ENCODE measurements at regions not wholly inside any gene's neighbourhood (a gene's known extent, or its start where the extent isn't known, plus 50 kb on each side); places are given as distances from the start of the nearest gene placed in this dataset.

DNA sequence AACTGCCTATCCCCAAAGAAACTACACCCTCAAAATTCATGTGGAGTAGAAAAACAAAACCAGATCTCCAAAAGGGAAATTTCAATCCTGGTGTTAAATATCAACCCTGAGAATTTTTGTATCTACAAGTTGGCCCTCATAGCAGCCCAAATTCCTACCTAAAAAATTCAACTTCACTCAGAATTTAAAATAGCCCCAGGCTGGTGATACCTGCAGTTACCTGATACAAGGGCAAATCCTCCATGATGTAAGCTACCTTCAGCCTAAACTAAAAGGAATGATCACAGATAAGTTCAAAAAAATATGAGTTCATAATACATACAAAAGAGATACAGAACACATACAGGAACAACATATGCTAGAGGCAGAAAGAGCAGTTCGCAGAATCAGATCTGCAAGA, 138.4 kb downstream of the HNRNPD start:
- CTCF ChIA-PET, result no interaction called here
- no peak for TF ChIP-seq FOXK2 (IDR thresholded peaks at IDR 0.05)
- no peak for TF ChIP-seq LEF1 (IDR thresholded peaks at IDR 0.05; ENCODE audit: borderline replicate concordance)
- TF ChIP-seq ARNT (IDR thresholded peaks at IDR 0.05), result no peak
- TF ChIP-seq ELF4 (IDR thresholded peaks at IDR 0.05), result no peak
- TF ChIP-seq TARDBP (IDR thresholded peaks at IDR 0.05), result no peak
- no peak for TF ChIP-seq HDGF (IDR thresholded peaks at IDR 0.05; ENCODE audit: borderline replicate concordance)
- no peak for TF ChIP-seq FOXA1 (IDR thresholded peaks at IDR 0.05)
- TF ChIP-seq BHLHE40 (IDR thresholded peaks at IDR 0.05; ENCODE audit: borderline replicate concordance), result no peak
- POLR2A ChIA-PET, result no interaction called here
- no peak for DNase-seq (ENCODE audit: extremely low spot score)

GRCh38 chr4:82232891-82233290, 140.9 kb downstream of the HNRNPD start:
- no peak for DNase-seq (ENCODE audit: extremely low spot score)
- POLR2A ChIA-PET, result no interaction called here
- CTCF ChIA-PET, result no interaction called here
- TF ChIP-seq ZNF384 (IDR thresholded peaks at IDR 0.05) (no peak), FOXK2 (IDR thresholded peaks at IDR 0.05) (no peak), CTBP1 (IDR thresholded peaks at IDR 0.05; ENCODE audit: borderline replicate concordance) (no peak)
- TF ChIP-seq, protein P1, sequence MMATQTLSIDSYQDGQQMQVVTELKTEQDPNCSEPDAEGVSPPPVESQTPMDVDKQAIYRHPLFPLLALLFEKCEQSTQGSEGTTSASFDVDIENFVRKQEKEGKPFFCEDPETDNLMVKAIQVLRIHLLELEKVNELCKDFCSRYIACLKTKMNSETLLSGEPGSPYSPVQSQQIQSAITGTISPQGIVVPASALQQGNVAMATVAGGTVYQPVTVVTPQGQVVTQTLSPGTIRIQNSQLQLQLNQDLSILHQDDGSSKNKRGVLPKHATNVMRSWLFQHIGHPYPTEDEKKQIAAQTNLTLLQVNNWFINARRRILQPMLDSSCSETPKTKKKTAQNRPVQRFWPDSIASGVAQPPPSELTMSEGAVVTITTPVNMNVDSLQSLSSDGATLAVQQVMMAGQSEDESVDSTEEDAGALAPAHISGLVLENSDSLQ (IDR thresholded peaks at IDR 0.05), result no peak

GRCh38 chr4:82231806-82232205, 142.0 kb downstream of the HNRNPD start:
- CTCF ChIA-PET, result no interaction called here
- POLR2A ChIA-PET, result no interaction called here

GRCh38 chr4:82230306-82230705, 143.5 kb downstream of the HNRNPD start:
- no peak for DNase-seq (ENCODE audit: extremely low spot score)
- ChIA-PET POLR2A (no interaction called here), CTCF (no interaction called here)
- TF ChIP-seq HDGF (IDR thresholded peaks at IDR 0.05; ENCODE audit: borderline replicate concordance) (no peak), ARNT (IDR thresholded peaks at IDR 0.05) (no peak), BHLHE40 (IDR thresholded peaks at IDR 0.05; ENCODE audit: borderline replicate concordance) (no peak), CTBP1 (IDR thresholded peaks at IDR 0.05; ENCODE audit: borderline replicate concordance) (no peak), FOXM1 (IDR thresholded peaks at IDR 0.05; ENCODE audit: borderline replicate concordance) (no peak), FOXK2 (IDR thresholded peaks at IDR 0.05) (no peak), ELF4 (IDR thresholded peaks at IDR 0.05) (no peak), NFRKB (IDR thresholded peaks at IDR 0.05) (no peak), SP1 (IDR thresholded peaks at IDR 0.05) (no peak), SUZ12 (IDR thresholded peaks at IDR 0.05) (no peak), L3MBTL2 (conservative IDR thresholded peaks at IDR 0.05) (no peak)
- TF ChIP-seq, protein P1 (IDR thresholded peaks at IDR 0.05), result no peak

More at GRCh38 chr4:82231806-82232205, 142.0 kb downstream of the HNRNPD start:
- TF ChIP-seq FOXK2 (IDR thresholded peaks at IDR 0.05), result no peak
- no peak for DNase-seq (ENCODE audit: extremely low spot score)

DNA sequence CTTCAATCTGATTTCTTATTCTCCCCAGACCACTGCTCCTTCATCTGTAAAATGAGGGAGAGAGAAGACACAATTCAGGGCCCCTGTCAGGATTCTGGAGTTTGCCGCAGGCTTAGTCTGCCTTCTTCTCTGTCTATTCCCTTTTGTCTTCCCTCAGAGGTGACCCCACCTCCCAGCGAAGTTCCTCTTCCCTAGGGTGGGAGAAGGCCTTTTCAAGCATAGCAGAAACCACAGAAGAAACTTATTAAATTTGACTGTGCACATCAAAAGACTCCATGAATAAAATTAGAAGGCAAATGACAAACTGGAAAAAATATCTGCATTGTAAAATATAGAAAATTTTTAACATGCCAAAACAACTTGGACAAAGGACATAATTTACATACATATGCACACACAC, 148.8 kb downstream of the HNRNPD start:
- CTCF ChIA-PET, result no interaction called here
- POLR2A ChIA-PET, result no interaction called here
- no peak for DNase-seq (ENCODE audit: extremely low spot score)
- no peak for TF ChIP-seq BHLHE40 (IDR thresholded peaks at IDR 0.05; ENCODE audit: borderline replicate concordance)
- no peak for TF ChIP-seq TARDBP (IDR thresholded peaks at IDR 0.05)
- TF ChIP-seq FOXM1 (IDR thresholded peaks at IDR 0.05; ENCODE audit: borderline replicate concordance), result no peak
- TF ChIP-seq ARNT (IDR thresholded peaks at IDR 0.05), result no peak
- no peak for TF ChIP-seq SUZ12 (IDR thresholded peaks at IDR 0.05)
- TF ChIP-seq HDGF (IDR thresholded peaks at IDR 0.05; ENCODE audit: borderline replicate concordance), result no peak
- TF ChIP-seq, protein P1 (IDR thresholded peaks at IDR 0.05), result no peak
- TF ChIP-seq FOXA1 (IDR thresholded peaks at IDR 0.05), result no peak
- no peak for TF ChIP-seq SP1 (IDR thresholded peaks at IDR 0.05)
- TF ChIP-seq ZNF384 (IDR thresholded peaks at IDR 0.05), result no peak
- no peak for TF ChIP-seq LEF1 (IDR thresholded peaks at IDR 0.05; ENCODE audit: borderline replicate concordance)
- no peak for TF ChIP-seq NFRKB (IDR thresholded peaks at IDR 0.05)
- TF ChIP-seq L3MBTL2 (conservative IDR thresholded peaks at IDR 0.05), result no peak
- no peak for TF ChIP-seq ELF4 (IDR thresholded peaks at IDR 0.05)
- no peak for TF ChIP-seq FOXK2 (IDR thresholded peaks at IDR 0.05)
- no peak for TF ChIP-seq CTBP1 (IDR thresholded peaks at IDR 0.05; ENCODE audit: borderline replicate concordance)

DNA sequence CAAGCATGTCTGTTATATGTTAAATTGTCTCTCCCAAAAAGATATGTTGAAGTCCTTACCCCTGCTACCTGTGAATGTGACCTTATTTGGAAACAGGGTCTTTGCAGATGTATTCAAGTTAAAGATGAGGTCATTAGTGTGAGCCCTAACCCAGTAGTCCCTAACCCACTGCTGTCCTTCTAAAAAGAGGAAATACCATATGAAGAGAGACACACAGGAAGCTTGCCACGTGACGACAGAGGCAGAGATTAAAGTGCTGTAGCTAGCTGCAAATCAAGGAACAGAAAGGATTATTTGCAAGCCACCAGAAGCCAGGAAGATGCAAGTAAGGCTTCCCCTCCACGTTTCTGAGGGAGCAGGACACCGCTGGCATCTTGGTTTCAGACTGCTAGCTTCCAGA, 150.1 kb downstream of the HNRNPD start:
- ChIA-PET CTCF (no interaction called here), POLR2A (no interaction called here)
- TF ChIP-seq ELF4 (IDR thresholded peaks at IDR 0.05) (no peak), L3MBTL2 (conservative IDR thresholded peaks at IDR 0.05) (no peak), NFRKB (IDR thresholded peaks at IDR 0.05) (no peak), ZNF384 (IDR thresholded peaks at IDR 0.05) (no peak), SP1 (IDR thresholded peaks at IDR 0.05) (no peak), TARDBP (IDR thresholded peaks at IDR 0.05) (no peak), SUZ12 (IDR thresholded peaks at IDR 0.05) (no peak), FOXA1 (IDR thresholded peaks at IDR 0.05) (no peak), ARNT (IDR thresholded peaks at IDR 0.05) (no peak), LEF1 (IDR thresholded peaks at IDR 0.05; ENCODE audit: borderline replicate concordance) (no peak), BHLHE40 (IDR thresholded peaks at IDR 0.05; ENCODE audit: borderline replicate concordance) (no peak), CTBP1 (IDR thresholded peaks at IDR 0.05; ENCODE audit: borderline replicate concordance) (no peak), FOXK2 (IDR thresholded peaks at IDR 0.05) (no peak), HDGF (IDR thresholded peaks at IDR 0.05; ENCODE audit: borderline replicate concordance) (no peak)
- TF ChIP-seq, protein P1 (IDR thresholded peaks at IDR 0.05), result no peak
- DNase-seq (ENCODE audit: extremely low spot score), result no peak

Measured in HEK293T (cell line).